SU-DHL-6 (cell line): ENCODE measurements at regions not wholly inside any gene's neighbourhood (a gene's known extent, or its start where the extent isn't known, plus 50 kb on each side); places are given as distances from the start of the nearest gene placed in this dataset.

Experiments
- H2AFZ ChIP-seq: fragments of 200-600 bp; sonication (generic); 2 replicates; pipeline ENCODE4 v1.6.1; 2014; ENCODE audit warnings: low read depth, mild to moderate bottlenecking, moderate library complexity, mixed read lengths, antibody characterized with exemption, low read length; ENCODE audit not compliant: severe bottlenecking
- H3F3A ChIP-seq: fragments of 200-600 bp; shearing (Covaris generic); 2 replicates; pipeline ENCODE4 v1.6.0; 2016; ENCODE audit warnings: antibody characterized with exemption, mild to moderate bottlenecking; ENCODE audit not compliant: insufficient read depth
- H3K27ac ChIP-seq: fragments of 200-600 bp; sonication (generic); 2 replicates; pipeline ENCODE4 v1.5.1; 2016; ENCODE audit warnings: low read depth, mild to moderate bottlenecking, low read length, moderate library complexity, mixed read lengths
- H3K27me3 ChIP-seq: fragments of 200-600 bp; sonication (generic), shearing (Covaris generic); 2 replicates; pipeline ENCODE4 v1.6.0; 2014; ENCODE audit warnings: mild to moderate bottlenecking, low read length
- H3K36me3 ChIP-seq: fragments of 200-600 bp; sonication (generic); 2 replicates; pipeline ENCODE4 v1.6.1; 2014; ENCODE audit warnings: mild to moderate bottlenecking, low read length, mixed read lengths
- H3K4me2 ChIP-seq: fragments of 300-600, 200-600 bp; shearing (Covaris generic), sonication (generic); 2 replicates; pipeline ENCODE4 v1.6.0; 2014; ENCODE audit warnings: low read length, low read depth, mild to moderate bottlenecking; ENCODE audit not compliant: poor library complexity, severe bottlenecking
- H3K4me3 ChIP-seq: fragments of 200-600 bp; sonication (generic); 2 replicates; pipeline ENCODE4 v1.5.1; 2014; ENCODE audit warnings: antibody characterized with exemption, low read length, mild to moderate bottlenecking, mixed read lengths; ENCODE audit not compliant: insufficient read depth, poor library complexity, severe bottlenecking
- H3K79me2 ChIP-seq: fragments of 200-600 bp; sonication (generic); 2 replicates; pipeline ENCODE4 v1.6.1; 2014; ENCODE audit warnings: mild to moderate bottlenecking, low read length, moderate library complexity; ENCODE audit not compliant: insufficient read depth
- H3K9ac ChIP-seq: fragments of 200-600 bp; sonication (generic); 2 replicates; pipeline ENCODE4 v1.7.0; 2014; ENCODE audit warnings: mild to moderate bottlenecking, low read length
- H3K9me2 ChIP-seq: fragments of 200-600 bp; sonication (generic); replicated peaks from 2 replicates; pipeline ENCODE4 v1.6.1; 2014; ENCODE audit warnings: low read length; ENCODE audit not compliant: insufficient read depth
- H3K9me3 ChIP-seq: fragments of 200-600 bp; sonication (generic); 2 replicates; pipeline ENCODE4 v1.6.1; 2014; ENCODE audit warnings: low read length, mixed read lengths; ENCODE audit not compliant: insufficient read depth
- H4K20me1 ChIP-seq: fragments of 200-600 bp; sonication (generic); 2 replicates; pipeline ENCODE4 v1.6.1; 2014; ENCODE audit warnings: low read depth, mild to moderate bottlenecking, antibody characterized with exemption, low read length, moderate library complexity, mixed read lengths
- EZH2phosphoT487 ChIP-seq: fragments of 200-600 bp; sonication (generic), shearing (Covaris generic); conservative IDR thresholded peaks from 2 replicates; pipeline ENCODE4 v1.6.1; 2018; ENCODE audit warnings: mild to moderate bottlenecking, antibody characterized with exemption, low read length, moderate library complexity, mixed read lengths
- TF ChIP-seq, protein P1 (sequence below): fragments of 200-600 bp; sonication (generic); IDR thresholded peaks from one replicate; pipeline ENCODE4 v1.5.1; 2017; ENCODE audit warnings: antibody characterized with exemption, mild to moderate bottlenecking, low read length, moderate library complexity; ENCODE audit not compliant: insufficient read depth, poor library complexity, severe bottlenecking

DNA sequence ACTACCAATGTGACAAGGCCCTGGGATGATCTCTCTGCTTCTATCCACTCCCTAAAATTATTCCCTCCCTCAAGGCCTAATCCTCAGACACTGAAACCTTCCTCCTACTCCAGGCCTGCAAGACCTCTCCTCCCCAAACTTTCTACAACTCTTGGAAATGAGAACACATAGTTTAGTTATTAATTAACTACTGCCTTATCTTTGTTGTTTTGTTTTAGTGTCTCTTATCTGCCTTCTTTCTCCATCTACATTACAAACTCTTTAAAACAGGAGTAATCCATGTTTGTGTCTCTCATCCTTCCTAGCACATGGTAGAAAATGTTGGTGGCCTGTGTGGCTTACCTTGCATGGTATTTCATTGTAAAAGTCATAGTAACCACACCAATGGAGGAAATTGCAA is 139.9 kb upstream of the G2E3 start:
- no peaks in the 10 kb centered on the region for H3F3A ChIP-seq
- no peak overlapping the region for H3K27ac ChIP-seq
- no peak overlapping the region for H3K4me3 ChIP-seq
- H3K27me3 ChIP-seq: no peaks in the 10 kb centered on the region
- no peak overlapping the region for H2AFZ ChIP-seq
- no peaks in the 10 kb centered on the region for H4K20me1 ChIP-seq
- H3K9me2 ChIP-seq: no peaks in the 10 kb centered on the region
- TF ChIP-seq EZH2phosphoT487: no peak
- TF ChIP-seq, protein P1, sequence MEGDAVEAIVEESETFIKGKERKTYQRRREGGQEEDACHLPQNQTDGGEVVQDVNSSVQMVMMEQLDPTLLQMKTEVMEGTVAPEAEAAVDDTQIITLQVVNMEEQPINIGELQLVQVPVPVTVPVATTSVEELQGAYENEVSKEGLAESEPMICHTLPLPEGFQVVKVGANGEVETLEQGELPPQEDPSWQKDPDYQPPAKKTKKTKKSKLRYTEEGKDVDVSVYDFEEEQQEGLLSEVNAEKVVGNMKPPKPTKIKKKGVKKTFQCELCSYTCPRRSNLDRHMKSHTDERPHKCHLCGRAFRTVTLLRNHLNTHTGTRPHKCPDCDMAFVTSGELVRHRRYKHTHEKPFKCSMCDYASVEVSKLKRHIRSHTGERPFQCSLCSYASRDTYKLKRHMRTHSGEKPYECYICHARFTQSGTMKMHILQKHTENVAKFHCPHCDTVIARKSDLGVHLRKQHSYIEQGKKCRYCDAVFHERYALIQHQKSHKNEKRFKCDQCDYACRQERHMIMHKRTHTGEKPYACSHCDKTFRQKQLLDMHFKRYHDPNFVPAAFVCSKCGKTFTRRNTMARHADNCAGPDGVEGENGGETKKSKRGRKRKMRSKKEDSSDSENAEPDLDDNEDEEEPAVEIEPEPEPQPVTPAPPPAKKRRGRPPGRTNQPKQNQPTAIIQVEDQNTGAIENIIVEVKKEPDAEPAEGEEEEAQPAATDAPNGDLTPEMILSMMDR: no peak
- no peak overlapping the region for H3K9ac ChIP-seq
- H3K4me2 ChIP-seq: no peak overlapping the region
- no peaks in the 10 kb centered on the region for H3K79me2 ChIP-seq
- H3K36me3 ChIP-seq: no peaks in the 10 kb centered on the region
- H3K9me3 ChIP-seq: no peaks in the 10 kb centered on the region

- no peak for TF ChIP-seq EZH2phosphoT487
- TF ChIP-seq, protein P1: no peak
These were observed 138.4 kb upstream of the G2E3 start for GRCh38 chr14:30420515-30420914.

GRCh38 chr14:30426463-30426862 is 132.5 kb upstream of the G2E3 start:
- Histone ChIP-seq H3F3A (no peaks in the 10 kb centered on the region), H3K9me3 (no peaks in the 10 kb centered on the region), H3K9ac (no peak overlapping the region), H3K4me2 (no peak overlapping the region), H3K79me2 (no peaks in the 10 kb centered on the region), H4K20me1 (no peaks in the 10 kb centered on the region), H3K4me3 (no peak overlapping the region), H3K27me3 (no peaks in the 10 kb centered on the region), H3K9me2 (no peaks in the 10 kb centered on the region), H3K27ac (no peak overlapping the region), H3K36me3 (no peaks in the 10 kb centered on the region), H2AFZ (no peak overlapping the region)
- no peak for TF ChIP-seq EZH2phosphoT487
- TF ChIP-seq, protein P1: no peak

More at GRCh38 chr14:30420515-30420914, 138.4 kb upstream of the G2E3 start:
- no peaks in the 10 kb centered on the region for H4K20me1 ChIP-seq
- H3K4me2 ChIP-seq: no peak overlapping the region
- H3K9ac ChIP-seq: no peak overlapping the region
- no peaks in the 10 kb centered on the region for H3K79me2 ChIP-seq
- H3K9me3 ChIP-seq: no peaks in the 10 kb centered on the region
- no peaks in the 10 kb centered on the region for H3F3A ChIP-seq
- no peak overlapping the region for H3K4me3 ChIP-seq
- H3K36me3 ChIP-seq: no peaks in the 10 kb centered on the region
- H2AFZ ChIP-seq: no peak overlapping the region
- H3K9me2 ChIP-seq: no peaks in the 10 kb centered on the region
- no peak overlapping the region for H3K27ac ChIP-seq
- H3K27me3 ChIP-seq: no peaks in the 10 kb centered on the region
